ENCODE measurements at regions not wholly inside any gene's neighbourhood (a gene's known extent, or its start where the extent isn't known, plus 50 kb on each side); places are given as distances from the start of the nearest gene placed in this dataset.
"Not testable (repeated sequence)": the region's sequence is repeated elsewhere in the genome, so short reads cannot be mapped to it uniquely, and the experiment has no call there.

- no peak for DNase-seq (ENCODE audit: low spot score)
Observed at GRCh38 chr3:135393898-135394525, 571.5 kb upstream of the PPP2R3A start.

GRCh38 chr3:135412475-135412874, 553.1 kb upstream of the PPP2R3A start:
- DNase-seq (ENCODE audit: low spot score), result no peak

GRCh38 chr3:135416182-135416581, 549.3 kb upstream of the PPP2R3A start:
- DNase-seq (ENCODE audit: low spot score), result no peak

- no peak for DNase-seq (ENCODE audit: low spot score)
Observed at GRCh38 chr3:135419155-135419554, 546.4 kb upstream of the PPP2R3A start.

GRCh38 chr3:135426508-135426907, 539.0 kb upstream of the PPP2R3A start:
- no peak for DNase-seq (ENCODE audit: low spot score)

- no peak for DNase-seq (ENCODE audit: low spot score)
Observed at GRCh38 chr3:135432402-135432801, 533.1 kb upstream of the PPP2R3A start.

- DNase-seq (ENCODE audit: low spot score), result not testable (repeated sequence)
Observed at GRCh38 chr3:135438889-135439597, 526.5 kb upstream of the PPP2R3A start.

GRCh38 chr3:135439632-135440031, 525.9 kb upstream of the PPP2R3A start:
- DNase-seq (ENCODE audit: low spot score), result not testable (repeated sequence)

GRCh38 chr3:135440233-135440632, 525.3 kb upstream of the PPP2R3A start:
- DNase-seq (ENCODE audit: low spot score), result no peak

GRCh38 chr3:135440746-135441145, 524.8 kb upstream of the PPP2R3A start:
- no peak for DNase-seq (ENCODE audit: low spot score)

- DNase-seq (ENCODE audit: low spot score), result no peak
Observed at GRCh38 chr3:135444058-135444457, 521.5 kb upstream of the PPP2R3A start.

- no peak for DNase-seq (ENCODE audit: low spot score)
Observed at GRCh38 chr3:135447483-135447882, 518.0 kb upstream of the PPP2R3A start.

- DNase-seq (ENCODE audit: low spot score), result no peak
Observed at GRCh38 chr3:135448520-135448919, 517.0 kb upstream of the PPP2R3A start.

- no peak for DNase-seq (ENCODE audit: low spot score)
Observed at GRCh38 chr3:135449046-135449445, 516.5 kb upstream of the PPP2R3A start.

- DNase-seq (ENCODE audit: low spot score), result no peak
Observed at GRCh38 chr3:135451037-135451785, 514.3 kb upstream of the PPP2R3A start.

GRCh38 chr3:135452881-135453280, 512.6 kb upstream of the PPP2R3A start:
- DNase-seq (ENCODE audit: low spot score), result no peak

- DNase-seq (ENCODE audit: low spot score), result no peak
Observed at GRCh38 chr3:135453326-135453725, 512.2 kb upstream of the PPP2R3A start.

- no peak for DNase-seq (ENCODE audit: low spot score)
Observed at GRCh38 chr3:135454890-135455289, 510.6 kb upstream of the PPP2R3A start.

GRCh38 chr3:135456108-135456790, 509.3 kb upstream of the PPP2R3A start:
- DNase-seq (ENCODE audit: low spot score), result no peak

GRCh38 chr3:135458541-135459322, 506.8 kb upstream of the PPP2R3A start:
- DNase-seq (ENCODE audit: low spot score), result no peak

GRCh38 chr3:135460273-135460672, 505.3 kb upstream of the PPP2R3A start:
- no peak for DNase-seq (ENCODE audit: low spot score)

GRCh38 chr3:135471911-135472310, 493.6 kb upstream of the PPP2R3A start:
- no peak for DNase-seq (ENCODE audit: low spot score)

Measured in globus pallidus (tissue), 1 donor.